ENCODE measurements at regions not wholly inside any gene's neighbourhood (a gene's known extent, or its start where the extent isn't known, plus 50 kb on each side); places are given as distances from the start of the nearest gene placed in this dataset.

- TF ChIP-seq ZFX (IDR thresholded peaks at IDR 0.05) = no peak
- no peak for TF ChIP-seq CTCF (conservative IDR thresholded peaks at IDR 0.05)
- no peak overlapping the region for H3K27ac ChIP-seq
These were observed 706.6 kb upstream of the RGMB start for GRCh38 chr5:98066910-98067309.

DNA sequence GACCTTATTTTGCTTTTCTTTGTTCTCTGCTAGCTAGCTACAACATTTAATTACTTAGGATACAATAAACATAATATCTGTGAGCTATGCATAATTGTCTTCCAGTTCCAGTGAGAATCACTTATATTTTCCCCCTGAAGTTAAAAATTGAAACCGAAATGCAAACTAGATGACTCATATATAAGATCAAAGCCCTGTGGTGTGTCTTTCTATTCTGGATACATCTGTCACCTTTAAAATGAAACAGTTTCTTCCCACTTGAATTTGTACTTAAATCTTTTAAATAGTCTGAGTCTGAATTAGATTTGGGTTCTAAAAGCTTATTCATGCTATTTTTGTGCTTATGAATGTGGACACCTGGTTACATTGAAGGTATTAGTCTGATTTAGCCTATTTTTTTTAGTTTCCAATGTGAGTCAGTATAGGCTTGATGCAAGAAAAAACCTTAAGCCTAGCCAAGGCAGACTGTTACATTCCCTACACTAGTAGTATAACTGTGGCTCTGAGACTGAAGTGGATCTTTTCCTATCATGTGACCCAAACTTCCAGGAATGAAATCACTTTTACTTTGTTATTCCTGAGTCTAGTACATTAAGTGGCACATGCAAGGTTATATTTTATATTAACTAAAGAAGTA, 703.5 kb upstream of the RGMB start:
- no peak overlapping the region for H3K27ac ChIP-seq
- TF ChIP-seq ZFX (IDR thresholded peaks at IDR 0.05) (no peak), CTCF (conservative IDR thresholded peaks at IDR 0.05) (no peak)

DNA sequence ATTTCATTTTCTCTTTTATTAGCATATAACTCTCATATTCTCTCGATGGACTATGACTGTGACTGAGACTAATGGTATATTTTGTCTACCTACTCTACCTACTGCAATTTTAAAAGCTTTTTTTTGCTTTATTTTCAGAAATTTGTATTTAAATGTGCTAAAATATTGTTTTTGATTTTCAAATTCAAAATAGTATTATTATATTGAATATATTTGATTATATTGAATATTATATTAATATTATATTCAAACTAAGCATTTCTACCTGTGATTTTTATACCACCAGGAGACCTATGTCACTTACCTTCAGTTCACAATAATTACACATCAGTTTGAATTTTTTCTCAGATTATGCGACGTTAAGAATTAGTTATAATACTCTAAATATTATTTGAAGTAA, 700.5 kb upstream of the RGMB start:
- no peak overlapping the region for H3K27ac ChIP-seq
- no peak for TF ChIP-seq CTCF (conservative IDR thresholded peaks at IDR 0.05)
- no peak for TF ChIP-seq ZFX (IDR thresholded peaks at IDR 0.05)

- no peak overlapping the region for H3K27ac ChIP-seq
- TF ChIP-seq CTCF (conservative IDR thresholded peaks at IDR 0.05) = no peak
- no peak for TF ChIP-seq ZFX (IDR thresholded peaks at IDR 0.05)
These were observed 697.0 kb upstream of the RGMB start for GRCh38 chr5:98076501-98076900.

- no peak for TF ChIP-seq ZFX (IDR thresholded peaks at IDR 0.05)
- TF ChIP-seq CTCF (conservative IDR thresholded peaks at IDR 0.05) = no peak
These were observed 687.9 kb upstream of the RGMB start for GRCh38 chr5:98085593-98085992.

GRCh38 chr5:98095072-98095471, 678.4 kb upstream of the RGMB start:
- no peak for TF ChIP-seq ZFX (IDR thresholded peaks at IDR 0.05)
- TF ChIP-seq CTCF (conservative IDR thresholded peaks at IDR 0.05) = no peak
- H3K27ac ChIP-seq = no peak overlapping the region

More at GRCh38 chr5:98085593-98085992, 687.9 kb upstream of the RGMB start:
- H3K27ac ChIP-seq = no peak overlapping the region

DNA sequence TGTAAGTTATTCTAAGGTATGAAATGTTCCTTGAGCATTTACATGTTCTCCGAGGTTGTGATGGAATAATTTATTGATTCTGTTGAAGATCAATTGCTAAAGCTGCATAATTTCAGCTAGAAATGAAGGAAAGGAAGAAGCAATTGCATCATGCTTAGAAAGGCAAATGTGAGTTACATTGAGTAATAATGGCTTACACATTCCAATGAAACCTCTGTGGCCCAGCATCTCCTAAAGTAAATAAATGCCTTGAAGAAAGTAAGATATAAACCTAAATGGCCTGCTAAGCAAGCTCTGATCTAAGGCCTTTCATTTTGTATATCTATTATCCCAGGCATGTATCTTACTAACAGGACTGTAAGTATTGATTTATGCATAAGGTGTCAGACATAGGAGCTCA, 677.3 kb upstream of the RGMB start:
- H3K27ac ChIP-seq = no peak overlapping the region
- TF ChIP-seq ZFX (IDR thresholded peaks at IDR 0.05) = no peak
- no peak for TF ChIP-seq CTCF (conservative IDR thresholded peaks at IDR 0.05)

Data from C4-2B (cell line).